ENCODE measurements at regions not wholly inside any gene's neighbourhood (a gene's known extent, or its start where the extent isn't known, plus 50 kb on each side); places are given as distances from the start of the nearest gene placed in this dataset.

DNA sequence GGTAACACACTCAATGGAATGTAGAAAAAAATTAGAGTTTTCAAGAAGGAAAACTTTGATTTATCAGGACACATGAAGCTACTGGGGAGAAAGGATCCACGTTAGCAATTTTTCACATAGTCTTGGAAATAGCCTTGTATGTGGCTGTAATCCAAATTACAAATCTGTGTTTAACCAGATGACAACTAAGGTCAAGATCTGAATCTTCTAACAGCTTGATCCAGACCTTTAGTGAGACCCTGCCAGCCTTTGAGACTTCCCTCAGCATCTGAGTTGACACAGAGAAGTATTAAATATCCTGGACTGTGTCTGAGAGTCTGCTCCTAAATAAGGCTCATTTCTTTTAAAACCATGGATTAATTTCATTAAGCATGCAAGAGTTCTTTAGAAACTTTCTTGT is 135.9 kb upstream of the KCNK2 start:
- no CpG with 5 or more reads among the region's 1 CpG for WGBS (ENCODE audit: insufficient coverage)
- H3K4me1 ChIP-seq (ENCODE audit: control insufficient read depth, insufficient read depth, low read length), result no peaks in the 10 kb centered on the region
- no peaks in the 10 kb centered on the region for H3K36me3 ChIP-seq (ENCODE audit: control insufficient read depth, insufficient read depth, low read length)
- no peak overlapping the region for H3K4me3 ChIP-seq (ENCODE audit: low read length)
- no peaks in the 10 kb centered on the region for H3K9me3 ChIP-seq (replicated peaks; ENCODE audit: control insufficient read depth, low read depth, low read length)
- no peak overlapping the region for H3K27ac ChIP-seq (ENCODE audit: low read length)
- DNase-seq, result peak; percentile 33
- no peaks in the 10 kb centered on the region for H3K27me3 ChIP-seq (ENCODE audit: control insufficient read depth, insufficient read depth, low read length)

- no peaks in the 10 kb centered on the region for H3K36me3 ChIP-seq (ENCODE audit: control insufficient read depth, insufficient read depth, low read length)
- WGBS (ENCODE audit: insufficient coverage), result 84% methylated on average over 7 of the region's 7 CpGs
- no peak overlapping the region for H3K27ac ChIP-seq (ENCODE audit: low read length)
- H3K9me3 ChIP-seq (replicated peaks; ENCODE audit: control insufficient read depth, low read depth, low read length), result no peaks in the 10 kb centered on the region
- no peak overlapping the region for H3K4me3 ChIP-seq (ENCODE audit: low read length)
- DNase-seq, result no peak
- H3K4me1 ChIP-seq (ENCODE audit: control insufficient read depth, insufficient read depth, low read length), result no peaks in the 10 kb centered on the region
- H3K27me3 ChIP-seq (ENCODE audit: control insufficient read depth, insufficient read depth, low read length), result no peaks in the 10 kb centered on the region
These were observed 129.9 kb upstream of the KCNK2 start for GRCh38 chr1:214952648-214953047.

- H3K4me1 ChIP-seq (ENCODE audit: control insufficient read depth, insufficient read depth, low read length), result no peaks in the 10 kb centered on the region
- no peak overlapping the region for H3K4me3 ChIP-seq (ENCODE audit: low read length)
- no peak for DNase-seq
- WGBS (ENCODE audit: insufficient coverage), result no CpG with 5 or more reads among the region's 1 CpG
- no peaks in the 10 kb centered on the region for H3K27me3 ChIP-seq (ENCODE audit: control insufficient read depth, insufficient read depth, low read length)
- no peak overlapping the region for H3K27ac ChIP-seq (ENCODE audit: low read length)
- no peaks in the 10 kb centered on the region for H3K36me3 ChIP-seq (ENCODE audit: control insufficient read depth, insufficient read depth, low read length)
- no peaks in the 10 kb centered on the region for H3K9me3 ChIP-seq (replicated peaks; ENCODE audit: control insufficient read depth, low read depth, low read length)
These were observed 128.5 kb upstream of the KCNK2 start for GRCh38 chr1:214953901-214954616.

- H3K9me3 ChIP-seq (replicated peaks; ENCODE audit: control insufficient read depth, low read depth, low read length), result no peaks in the 10 kb centered on the region
- H3K36me3 ChIP-seq (ENCODE audit: control insufficient read depth, insufficient read depth, low read length), result no peaks in the 10 kb centered on the region
- H3K4me1 ChIP-seq (ENCODE audit: control insufficient read depth, insufficient read depth, low read length), result no peaks in the 10 kb centered on the region
- no peak overlapping the region for H3K27ac ChIP-seq (ENCODE audit: low read length)
- no peak for DNase-seq
- H3K4me3 ChIP-seq (ENCODE audit: low read length), result no peak overlapping the region
- no peaks in the 10 kb centered on the region for H3K27me3 ChIP-seq (ENCODE audit: control insufficient read depth, insufficient read depth, low read length)
These were observed 128.0 kb upstream of the KCNK2 start for GRCh38 chr1:214954617-214954949.

GRCh38 chr1:214957330-214958137 is 125.0 kb upstream of the KCNK2 start:
- peak; percentile 22 for DNase-seq

DNA sequence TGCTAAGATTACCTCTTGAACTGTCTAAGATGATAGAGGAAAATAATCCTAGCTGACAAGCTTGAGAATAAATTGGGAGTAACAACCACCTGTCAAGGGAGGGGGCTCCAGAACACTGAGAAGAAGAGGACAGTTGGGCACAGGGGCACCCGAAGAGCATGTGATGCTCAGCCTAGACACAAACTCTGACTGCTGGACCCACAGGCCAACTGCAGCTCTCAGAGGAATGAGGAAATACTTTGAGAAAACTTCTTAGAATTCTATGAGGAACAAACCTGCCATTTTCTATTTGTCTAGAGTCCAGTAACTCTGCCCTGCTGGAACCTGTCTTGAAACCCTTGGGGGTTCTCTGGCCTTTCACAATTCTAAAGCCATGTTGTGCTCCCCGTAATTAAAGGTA is 124.1 kb upstream of the KCNK2 start:
- H3K4me1 ChIP-seq (ENCODE audit: control insufficient read depth, insufficient read depth, low read length), result no peaks in the 10 kb centered on the region
- WGBS (ENCODE audit: insufficient coverage), result no CpG with 5 or more reads among the region's 2 CpGs
- H3K27ac ChIP-seq (ENCODE audit: low read length), result no peak overlapping the region
- no peaks in the 10 kb centered on the region for H3K27me3 ChIP-seq (ENCODE audit: control insufficient read depth, insufficient read depth, low read length)
- no peaks in the 10 kb centered on the region for H3K36me3 ChIP-seq (ENCODE audit: control insufficient read depth, insufficient read depth, low read length)
- DNase-seq, result no peak
- H3K9me3 ChIP-seq (replicated peaks; ENCODE audit: control insufficient read depth, low read depth, low read length), result no peaks in the 10 kb centered on the region
- no peak overlapping the region for H3K4me3 ChIP-seq (ENCODE audit: low read length)

More at GRCh38 chr1:214957330-214958137, 125.0 kb upstream of the KCNK2 start:
- Histone ChIP-seq H3K9me3 (replicated peaks; ENCODE audit: control insufficient read depth, low read depth, low read length) (no peaks in the 10 kb centered on the region), H3K36me3 (ENCODE audit: control insufficient read depth, insufficient read depth, low read length) (no peaks in the 10 kb centered on the region), H3K27me3 (ENCODE audit: control insufficient read depth, insufficient read depth, low read length) (no peaks in the 10 kb centered on the region), H3K27ac (ENCODE audit: low read length) (no peak overlapping the region), H3K4me3 (ENCODE audit: low read length) (no peak overlapping the region), H3K4me1 (ENCODE audit: control insufficient read depth, insufficient read depth, low read length) (no peaks in the 10 kb centered on the region)
- WGBS (ENCODE audit: insufficient coverage), result 32% methylated on average over 3 of the region's 8 CpGs

DNA sequence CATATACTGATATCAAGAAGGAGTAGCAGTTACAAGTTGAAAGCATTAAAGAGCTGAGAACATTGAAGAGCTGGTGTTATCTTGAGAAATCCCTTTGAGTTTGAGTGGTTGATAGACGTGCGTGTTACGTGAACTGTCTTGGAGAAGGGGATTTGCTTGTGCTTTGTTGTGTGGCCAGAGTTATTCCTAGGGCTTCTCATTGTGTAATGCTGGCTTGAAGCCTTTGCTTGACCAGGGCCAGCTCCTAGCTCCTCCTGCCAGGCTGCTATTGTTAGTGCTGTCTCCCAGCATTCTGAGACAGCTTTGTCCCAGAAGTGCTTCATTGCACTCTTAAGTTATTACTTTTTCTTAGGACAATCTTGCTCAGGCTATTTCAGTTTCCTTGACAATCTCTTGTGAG is 116.2 kb upstream of the KCNK2 start:
- H3K4me3 ChIP-seq (ENCODE audit: low read length), result no peak overlapping the region
- H3K9me3 ChIP-seq (replicated peaks; ENCODE audit: control insufficient read depth, low read depth, low read length), result no peaks in the 10 kb centered on the region
- no peaks in the 10 kb centered on the region for H3K27me3 ChIP-seq (ENCODE audit: control insufficient read depth, insufficient read depth, low read length)
- no peaks in the 10 kb centered on the region for H3K36me3 ChIP-seq (ENCODE audit: control insufficient read depth, insufficient read depth, low read length)
- 30% methylated on average over 2 of the region's 3 CpGs for WGBS (ENCODE audit: insufficient coverage)
- H3K4me1 ChIP-seq (ENCODE audit: control insufficient read depth, insufficient read depth, low read length), result peaks cover 3% of the 10 kb centered on the region
- DNase-seq, result peak; percentile 21
- H3K27ac ChIP-seq (ENCODE audit: low read length), result no peak overlapping the region

DNA sequence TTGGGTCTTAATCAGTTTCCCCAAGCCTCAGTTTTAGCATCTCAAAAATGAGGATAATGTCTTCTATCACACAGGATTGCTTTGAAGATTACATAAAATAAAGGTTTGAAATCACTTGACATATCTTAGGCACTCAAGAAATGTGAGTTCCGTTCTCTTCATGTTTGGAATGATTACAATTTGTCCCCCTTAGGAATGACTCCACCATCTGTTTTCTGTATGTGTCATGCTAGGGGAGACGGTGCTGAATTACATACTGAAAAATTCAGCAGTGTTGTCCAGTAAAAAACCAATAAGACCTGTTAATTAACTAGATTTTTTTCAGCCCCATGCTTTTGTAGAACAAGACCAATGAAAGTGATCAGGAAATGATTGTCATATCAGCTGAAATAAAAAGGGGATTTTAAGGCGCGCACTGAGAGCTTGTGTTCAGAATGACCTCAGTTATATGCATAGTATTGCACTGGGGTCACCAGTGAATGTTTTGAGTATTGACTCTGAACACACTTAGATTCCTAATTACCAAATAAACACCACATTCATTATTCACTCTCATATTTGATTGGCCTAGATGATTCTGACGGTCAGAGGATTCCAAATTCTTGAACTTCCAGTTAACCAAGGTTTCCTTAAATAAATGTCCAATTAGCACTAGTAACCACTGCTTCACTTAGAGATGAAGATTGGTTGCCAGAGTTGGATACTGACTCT is 114.5 kb upstream of the KCNK2 start:
- Histone ChIP-seq H3K36me3 (ENCODE audit: control insufficient read depth, insufficient read depth, low read length) (no peaks in the 10 kb centered on the region), H3K27ac (ENCODE audit: low read length) (no peak overlapping the region), H3K27me3 (ENCODE audit: control insufficient read depth, insufficient read depth, low read length) (no peaks in the 10 kb centered on the region), H3K4me1 (ENCODE audit: control insufficient read depth, insufficient read depth, low read length) (peaks cover 3% of the 10 kb centered on the region), H3K4me3 (ENCODE audit: low read length) (no peak overlapping the region), H3K9me3 (replicated peaks; ENCODE audit: control insufficient read depth, low read depth, low read length) (no peaks in the 10 kb centered on the region)
- WGBS (ENCODE audit: insufficient coverage), result no CpG with 5 or more reads among the region's 5 CpGs
- DNase-seq, result no peak

DNA sequence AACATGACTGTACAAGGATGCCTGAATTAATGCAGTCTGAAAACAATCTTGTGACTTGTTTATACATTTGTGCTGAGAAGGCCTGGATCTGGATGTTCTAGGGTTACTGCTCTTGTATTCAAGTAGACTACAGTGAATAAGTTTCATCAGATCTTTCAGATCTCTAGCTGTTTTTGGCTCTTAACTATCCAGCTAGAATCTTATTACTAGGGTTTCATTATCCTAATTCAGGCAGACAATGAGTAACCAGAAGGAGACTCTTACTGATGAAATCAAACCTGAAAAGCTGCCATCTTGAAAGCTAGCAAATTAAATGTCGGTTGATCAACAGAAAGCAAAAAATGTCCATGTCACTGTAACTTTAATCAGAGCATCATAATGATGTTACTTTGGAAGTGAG is 112.5 kb upstream of the KCNK2 start:
- Histone ChIP-seq H3K27ac (ENCODE audit: low read length) (no peak overlapping the region), H3K27me3 (ENCODE audit: control insufficient read depth, insufficient read depth, low read length) (no peaks in the 10 kb centered on the region), H3K4me1 (ENCODE audit: control insufficient read depth, insufficient read depth, low read length) (peaks cover 3% of the 10 kb centered on the region), H3K9me3 (replicated peaks; ENCODE audit: control insufficient read depth, low read depth, low read length) (no peaks in the 10 kb centered on the region), H3K36me3 (ENCODE audit: control insufficient read depth, insufficient read depth, low read length) (no peaks in the 10 kb centered on the region), H3K4me3 (ENCODE audit: low read length) (no peak overlapping the region)
- WGBS (ENCODE audit: insufficient coverage), result 100% methylated on average over 1 of the region's 1 CpG
- DNase-seq, result no peak

GRCh38 chr1:214971071-214971470 is 111.5 kb upstream of the KCNK2 start:
- no peaks in the 10 kb centered on the region for H3K9me3 ChIP-seq (replicated peaks; ENCODE audit: control insufficient read depth, low read depth, low read length)
- no peaks in the 10 kb centered on the region for H3K27me3 ChIP-seq (ENCODE audit: control insufficient read depth, insufficient read depth, low read length)
- no peaks in the 10 kb centered on the region for H3K36me3 ChIP-seq (ENCODE audit: control insufficient read depth, insufficient read depth, low read length)
- no peak overlapping the region for H3K27ac ChIP-seq (ENCODE audit: low read length)
- peaks cover 3% of the 10 kb centered on the region for H3K4me1 ChIP-seq (ENCODE audit: control insufficient read depth, insufficient read depth, low read length)
- WGBS (ENCODE audit: insufficient coverage), result 0% methylated on average over 1 of the region's 2 CpGs
- H3K4me3 ChIP-seq (ENCODE audit: low read length), result no peak overlapping the region
- DNase-seq, result no peak

All from muscle of leg (tissue), 3 donors.